HG02759 (cell line): ENCODE measurements at regions not wholly inside any gene's neighbourhood (a gene's known extent, or its start where the extent isn't known, plus 50 kb on each side); places are given as distances from the start of the nearest gene placed in this dataset.
"Not testable (repeated sequence)": the region's sequence is repeated elsewhere in the genome, so short reads cannot be mapped to it uniquely, and the experiment has no call there.

Experiments
- ATAC-seq: cut with Tn5 transposase; IDR thresholded peaks from one replicate; pipeline ENCODE4 v1.9.1; 2021; ENCODE audit warnings: mild to moderate bottlenecking, moderate library complexity; ENCODE audit not compliant: unreplicated experiment

- not testable (repeated sequence) for ATAC-seq
Measured at GRCh38 chr22:15832235-15832634, 142.4 kb downstream of the POTEH start.

GRCh38 chr22:15835729-15836128 lies 145.9 kb downstream of the POTEH start:
- ATAC-seq, result not testable (repeated sequence)

- not testable (repeated sequence) for ATAC-seq
Measured at GRCh38 chr22:15849772-15850171, 159.9 kb downstream of the POTEH start.

- not testable (repeated sequence) for ATAC-seq
Measured at GRCh38 chr22:15853716-15854373, 164.0 kb downstream of the POTEH start.

GRCh38 chr22:15854421-15854820 lies 164.6 kb downstream of the POTEH start:
- not testable (repeated sequence) for ATAC-seq

- ATAC-seq, result not testable (repeated sequence)
Measured at GRCh38 chr22:15854978-15855377, 165.2 kb downstream of the POTEH start.

- not testable (repeated sequence) for ATAC-seq
Measured at GRCh38 chr22:15880926-15881325, 191.1 kb downstream of the POTEH start.

GRCh38 chr22:15904326-15904725 lies 214.5 kb downstream of the POTEH start:
- ATAC-seq, result not testable (repeated sequence)

- ATAC-seq, result not testable (repeated sequence)
Measured at GRCh38 chr22:15911704-15912103, 221.9 kb downstream of the POTEH start.

GRCh38 chr22:15919120-15919519 lies 229.3 kb downstream of the POTEH start:
- not testable (repeated sequence) for ATAC-seq

- ATAC-seq, result not testable (repeated sequence)
Measured at GRCh38 chr22:15920941-15921340, 231.1 kb downstream of the POTEH start.

- ATAC-seq, result not testable (repeated sequence)
Measured at GRCh38 chr22:15922132-15922531, 232.3 kb downstream of the POTEH start.

- not testable (repeated sequence) for ATAC-seq
Measured at GRCh38 chr22:15922666-15923065, 232.8 kb downstream of the POTEH start.

- not testable (repeated sequence) for ATAC-seq
Measured at GRCh38 chr22:15924820-15925219, 235.0 kb downstream of the POTEH start.

- not testable (repeated sequence) for ATAC-seq
Measured at GRCh38 chr22:15927172-15927571, 237.3 kb downstream of the POTEH start.
